ENCODE measurements at regions not wholly inside any gene's neighbourhood (a gene's known extent, or its start where the extent isn't known, plus 50 kb on each side); places are given as distances from the start of the nearest gene placed in this dataset.
"Not testable (repeated sequence)": the region's sequence is repeated elsewhere in the genome, so short reads cannot be mapped to it uniquely, and the experiment has no call there.

DNA sequence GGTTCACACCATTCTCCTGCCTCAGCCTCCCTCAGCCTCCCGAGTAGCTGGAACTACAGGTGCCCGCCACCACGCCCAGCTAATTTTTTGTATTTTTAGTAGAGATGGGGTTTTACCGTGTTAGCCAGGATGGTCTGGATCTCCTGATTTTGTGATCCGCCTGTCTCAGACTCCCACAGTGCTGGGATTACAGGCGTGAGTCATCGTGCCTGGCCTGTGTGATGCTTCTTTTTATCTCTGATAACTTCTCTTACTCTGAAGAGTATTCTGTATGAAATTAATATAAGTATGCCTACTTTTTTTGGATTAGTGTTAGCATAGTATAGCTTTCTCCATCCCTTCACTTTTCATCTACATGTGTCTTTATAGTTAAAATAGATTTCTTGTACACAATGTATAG, 180.8 kb upstream of the GALNT15 start:
- DNase-seq: not testable (repeated sequence)

- not testable (repeated sequence) for DNase-seq
These were observed 178.0 kb upstream of the GALNT15 start for GRCh38 chr3:15996496-15996895.

DNA sequence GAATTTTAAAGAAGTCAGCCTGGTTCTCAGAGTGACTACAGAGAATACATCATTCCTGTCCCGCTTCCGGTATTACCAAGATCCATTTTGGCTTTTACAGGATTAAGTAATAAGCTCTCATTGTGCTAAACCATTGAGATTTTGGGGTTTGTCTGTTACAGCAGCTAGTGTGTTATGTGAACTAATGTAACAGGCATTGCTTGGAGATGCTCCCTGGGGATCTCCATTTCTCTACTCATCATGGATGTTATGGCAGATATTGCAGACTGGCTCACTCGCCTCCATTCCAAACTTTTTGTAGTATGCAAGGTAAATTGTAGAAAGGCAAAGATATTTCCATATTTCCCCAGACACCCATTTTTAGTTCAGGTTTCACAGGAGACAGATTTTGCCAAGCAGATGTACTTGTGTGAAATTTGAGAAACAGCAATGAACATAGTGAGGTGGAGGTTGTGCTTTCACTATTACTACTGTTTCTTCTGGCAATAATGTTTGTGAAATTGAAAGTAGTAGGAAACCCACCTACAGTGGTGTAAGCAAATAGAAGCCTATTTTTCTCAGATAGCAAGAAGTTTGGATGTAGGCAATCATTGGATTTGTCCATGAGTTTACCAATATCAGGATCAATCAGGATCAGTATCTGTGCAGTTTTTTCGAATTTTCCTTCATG, 177.1 kb upstream of the GALNT15 start:
- DNase-seq: no peak

DNA sequence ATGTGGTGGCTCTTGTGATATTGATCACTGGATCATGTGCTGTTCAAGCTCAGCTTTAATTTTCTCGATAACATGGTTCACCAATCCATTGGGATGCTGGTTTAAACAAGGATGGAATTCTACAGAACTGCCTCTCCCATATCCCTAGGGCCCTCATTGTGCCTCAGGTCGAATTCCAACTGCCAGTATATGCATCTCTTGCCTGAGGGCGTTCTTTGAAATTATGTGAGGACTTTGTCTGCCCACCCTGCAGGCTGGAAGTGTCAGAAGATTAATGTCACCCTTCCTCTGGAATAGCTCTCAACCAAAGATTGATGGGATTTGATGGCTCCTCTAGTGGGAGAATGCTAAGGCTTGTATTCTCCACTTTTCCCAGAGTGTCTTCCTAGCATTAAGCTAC, 175.6 kb upstream of the GALNT15 start:
- no peak for DNase-seq

DNA sequence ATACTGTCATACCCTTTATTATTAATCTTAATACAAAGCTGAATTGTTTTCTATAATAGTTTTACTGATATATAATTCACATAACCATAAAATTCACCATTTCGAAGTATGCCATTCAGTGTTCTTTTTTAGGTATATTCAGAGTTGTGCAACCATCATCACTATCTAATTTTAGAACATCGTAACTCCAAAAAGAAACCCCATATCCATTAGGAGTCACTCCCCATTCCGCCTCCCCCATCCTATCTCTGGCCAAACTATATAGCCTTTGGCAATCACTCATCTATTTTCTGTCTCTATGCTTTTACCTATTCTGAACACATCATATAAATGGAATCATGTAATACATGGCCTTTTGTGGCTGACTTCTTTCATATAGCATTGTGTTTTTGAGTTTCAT, 169.7 kb upstream of the GALNT15 start:
- no peak for DNase-seq

DNA sequence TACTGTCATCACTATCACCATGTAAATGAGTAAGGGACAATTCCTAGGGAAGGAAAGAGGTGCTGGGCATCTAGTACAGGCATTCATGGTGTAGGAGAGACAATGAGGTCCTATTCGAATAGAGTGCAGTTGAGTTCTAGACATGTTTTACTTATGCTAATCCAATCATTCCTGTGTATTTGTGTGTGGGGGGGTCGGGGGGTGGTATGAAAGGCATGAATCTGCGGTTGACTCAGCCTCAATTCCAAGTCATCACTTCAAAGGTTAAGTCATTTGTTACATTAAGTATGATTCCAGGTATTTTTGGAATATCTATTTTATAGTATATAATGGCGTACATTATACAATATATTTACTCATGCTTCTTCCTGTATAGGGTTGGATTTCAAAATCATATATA, 163.1 kb upstream of the GALNT15 start:
- DNase-seq: no peak

GRCh38 chr3:16012086-16012485, 162.4 kb upstream of the GALNT15 start:
- DNase-seq: no peak

GRCh38 chr3:16013568-16013967, 160.9 kb upstream of the GALNT15 start:
- no peak for DNase-seq

DNA sequence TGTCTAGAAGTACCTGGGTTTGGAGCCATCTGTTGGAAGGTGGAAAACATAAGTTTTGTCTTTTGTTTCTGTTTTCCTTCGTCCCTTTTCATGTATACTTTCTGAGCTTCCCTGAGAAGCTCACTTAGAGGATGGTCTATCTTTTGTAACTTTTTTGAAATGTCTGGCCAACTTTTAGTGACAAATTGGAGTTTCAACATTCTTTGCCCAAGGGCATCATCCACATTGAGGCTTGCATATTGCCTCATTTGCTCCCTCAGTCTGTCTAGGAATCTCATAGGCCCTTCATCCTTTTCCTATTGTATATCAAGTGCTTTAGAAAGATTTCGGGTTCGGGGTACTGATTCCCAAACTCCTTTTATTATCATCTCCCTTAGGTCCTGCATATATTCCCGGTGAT, 152.7 kb upstream of the GALNT15 start:
- DNase-seq: not testable (repeated sequence)

DNA sequence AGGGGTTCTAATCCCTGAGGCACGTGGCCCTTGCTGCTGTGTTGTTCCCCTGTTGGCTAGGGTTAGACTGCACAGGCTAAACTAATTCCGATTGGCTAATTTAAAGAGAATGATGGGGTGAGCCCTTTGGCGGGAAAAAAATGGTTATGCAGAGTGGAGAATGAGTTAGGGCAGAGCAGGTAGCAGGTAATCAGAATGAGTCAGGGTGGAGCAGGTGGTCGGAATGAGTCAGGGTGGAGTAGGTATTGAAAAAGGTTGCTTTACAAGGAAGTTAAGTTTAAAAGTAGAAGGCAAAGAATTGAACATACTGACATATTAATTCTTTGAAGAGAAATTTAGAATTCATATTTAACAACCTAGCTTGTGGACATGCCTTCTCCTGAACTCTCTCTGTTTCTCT, 150.6 kb upstream of the GALNT15 start:
- not testable (repeated sequence) for DNase-seq

GRCh38 chr3:16024548-16024947, 149.9 kb upstream of the GALNT15 start:
- DNase-seq: no peak

DNA sequence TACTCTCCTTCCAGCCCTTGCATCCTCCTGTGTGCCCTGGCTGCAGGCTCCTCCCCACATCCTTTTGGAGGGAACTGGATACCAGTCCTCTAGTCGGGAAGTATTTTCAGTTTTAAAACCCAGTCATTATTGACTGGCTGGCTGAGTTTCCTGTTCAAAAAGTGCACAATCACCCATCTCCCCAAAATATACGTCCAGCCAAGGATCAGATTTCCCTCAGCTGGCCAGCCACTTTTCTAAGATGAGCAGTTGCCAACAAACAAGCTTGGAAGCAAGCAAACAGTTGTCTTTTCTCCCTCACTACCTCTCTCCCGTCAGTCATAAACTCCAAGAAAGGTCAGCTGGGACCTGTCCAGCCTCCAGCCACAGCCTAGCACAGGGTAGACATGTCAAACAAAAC, 147.7 kb upstream of the GALNT15 start:
- no peak for DNase-seq

DNA sequence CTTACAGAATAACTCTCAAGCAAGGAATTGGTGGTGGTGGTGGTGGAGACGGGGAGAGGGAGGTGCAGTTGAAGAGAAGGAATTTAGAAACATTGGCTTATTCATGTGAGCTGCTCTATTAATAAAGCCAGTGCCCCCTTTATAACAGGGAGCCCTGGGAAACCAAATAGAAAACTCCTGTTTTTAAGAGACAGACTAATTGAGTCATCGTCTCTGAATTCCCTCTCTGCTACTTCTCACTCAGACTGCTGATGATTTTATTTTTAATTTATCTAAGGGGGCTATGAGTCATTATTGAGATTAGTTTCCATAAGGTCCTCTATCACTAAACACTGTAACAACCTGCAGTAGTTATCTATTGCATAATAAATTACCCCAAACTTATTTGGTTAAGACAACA, 145.9 kb upstream of the GALNT15 start:
- DNase-seq: no peak

DNA sequence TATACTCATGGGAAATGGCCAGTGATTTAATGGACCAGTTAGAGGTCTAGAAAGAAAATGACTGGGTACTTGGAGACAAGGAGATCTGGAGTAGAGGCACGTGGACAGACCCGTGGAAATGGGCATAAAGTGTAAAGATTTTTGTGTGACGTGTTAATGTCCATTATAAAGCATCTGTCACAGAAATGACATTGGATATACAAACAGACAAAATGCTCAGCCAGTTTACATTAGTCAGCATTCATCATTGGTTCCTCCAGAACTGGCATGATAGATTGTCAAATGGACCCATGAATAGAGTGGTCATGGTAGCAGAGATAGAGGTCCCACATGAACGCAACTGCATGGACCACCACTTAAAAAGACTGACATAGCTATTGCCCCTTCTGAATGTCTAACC, 144.1 kb upstream of the GALNT15 start:
- no peak for DNase-seq

GRCh38 chr3:16031434-16031833, 143.0 kb upstream of the GALNT15 start:
- no peak for DNase-seq

DNA sequence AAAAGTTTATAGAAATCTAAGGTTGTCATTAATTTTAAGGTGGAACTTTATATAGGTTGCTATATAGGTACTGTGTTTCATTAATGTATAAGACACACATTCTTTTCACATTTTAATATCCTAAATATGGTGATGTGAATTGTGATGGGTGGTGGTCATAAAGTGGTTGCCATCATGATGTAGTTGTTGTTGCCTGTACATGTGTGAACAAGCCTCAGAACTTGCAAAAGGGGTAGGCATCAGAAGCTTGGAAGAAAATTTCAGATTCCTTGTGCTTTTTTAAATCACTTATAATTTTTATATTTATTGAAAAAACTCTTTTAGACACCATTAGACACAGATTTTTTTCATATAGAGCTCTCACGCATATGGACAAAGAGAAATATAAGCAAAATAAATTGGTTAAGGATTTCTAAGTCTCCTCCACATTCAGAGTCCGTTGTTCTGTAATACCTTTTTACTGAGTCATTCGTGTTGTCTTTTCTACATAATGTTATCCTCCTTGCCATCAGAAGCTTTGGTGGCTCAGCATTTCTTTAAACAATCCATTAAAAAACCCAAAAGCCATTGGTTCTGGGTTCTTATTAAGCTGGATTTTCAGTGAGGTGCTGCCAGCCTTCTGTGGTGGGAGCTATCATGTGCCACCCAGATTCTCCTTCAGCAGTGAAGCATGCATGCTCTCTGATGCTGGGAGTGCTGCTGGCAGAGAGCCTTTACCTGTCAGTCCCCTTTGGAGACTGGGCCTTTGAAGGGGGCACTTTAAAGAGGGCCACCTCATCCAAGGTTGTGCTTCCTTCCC, 140.4 kb upstream of the GALNT15 start:
- no peak for DNase-seq

GRCh38 chr3:16040991-16041390, 133.5 kb upstream of the GALNT15 start:
- DNase-seq: no peak

DNA sequence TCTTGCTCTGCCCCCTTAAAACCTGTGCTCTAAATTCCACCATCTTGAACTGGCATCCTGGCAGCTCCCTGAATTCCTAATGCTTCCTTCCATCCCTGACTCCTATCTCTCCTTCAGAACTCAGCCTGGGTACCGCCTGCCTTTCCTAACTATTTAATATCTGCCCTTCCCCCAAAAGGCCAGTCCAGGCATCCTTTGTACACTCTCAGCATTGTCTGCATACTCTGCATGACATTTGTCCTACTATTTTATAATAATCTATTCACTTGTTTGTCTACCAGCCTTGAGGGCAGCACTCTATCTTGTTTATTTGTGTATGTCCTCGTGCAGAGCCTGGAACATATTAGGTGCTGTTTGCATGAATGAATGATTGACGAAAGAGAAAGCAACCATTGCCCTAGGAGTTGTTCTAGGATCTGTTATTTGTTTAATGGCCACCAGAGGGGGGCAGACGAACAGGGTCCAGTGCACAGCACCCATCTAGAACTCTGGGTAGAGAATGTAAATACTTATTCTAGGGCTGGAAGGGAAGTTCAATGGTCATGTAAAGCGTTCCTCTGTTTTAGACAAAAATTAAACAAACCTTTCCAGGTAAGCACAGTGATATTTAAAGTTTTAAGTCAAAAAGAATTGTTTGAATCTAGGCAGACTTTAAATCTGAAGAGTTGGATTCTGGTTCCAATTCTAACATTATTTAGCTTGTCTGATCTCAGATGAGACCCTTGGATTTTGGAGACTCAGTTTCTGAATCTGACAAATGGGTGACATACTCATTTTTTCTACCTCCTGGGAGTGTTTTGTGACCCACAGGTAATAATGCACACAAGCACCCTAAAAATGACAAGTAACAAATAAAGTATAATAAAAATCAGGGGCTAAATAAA, 125.8 kb upstream of the GALNT15 start:
- DNase-seq: peak; percentile 45

- no peak for DNase-seq
These were observed 123.6 kb upstream of the GALNT15 start for GRCh38 chr3:16050641-16051467.

GRCh38 chr3:16051691-16052090, 122.8 kb upstream of the GALNT15 start:
- no peak for DNase-seq

DNA sequence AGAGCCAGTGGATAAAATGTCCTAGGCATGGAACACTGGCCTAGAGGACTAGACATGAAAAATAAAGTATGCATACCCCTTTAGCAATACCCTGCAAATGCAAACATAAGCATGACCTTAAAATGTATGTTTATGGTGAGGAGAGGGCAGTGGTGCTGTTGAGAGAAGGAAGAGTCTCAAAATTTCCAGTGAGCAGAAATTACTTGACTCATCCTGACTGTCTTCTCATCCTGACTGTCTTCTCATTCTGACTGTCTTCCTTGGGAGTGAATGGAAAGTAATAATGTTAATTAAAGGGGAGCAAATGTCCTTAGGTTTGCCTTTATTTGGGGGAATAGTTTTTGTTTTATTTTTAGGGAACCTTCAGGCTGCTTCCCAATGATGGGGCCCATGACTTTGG, 121.5 kb upstream of the GALNT15 start:
- no peak for DNase-seq

DNA sequence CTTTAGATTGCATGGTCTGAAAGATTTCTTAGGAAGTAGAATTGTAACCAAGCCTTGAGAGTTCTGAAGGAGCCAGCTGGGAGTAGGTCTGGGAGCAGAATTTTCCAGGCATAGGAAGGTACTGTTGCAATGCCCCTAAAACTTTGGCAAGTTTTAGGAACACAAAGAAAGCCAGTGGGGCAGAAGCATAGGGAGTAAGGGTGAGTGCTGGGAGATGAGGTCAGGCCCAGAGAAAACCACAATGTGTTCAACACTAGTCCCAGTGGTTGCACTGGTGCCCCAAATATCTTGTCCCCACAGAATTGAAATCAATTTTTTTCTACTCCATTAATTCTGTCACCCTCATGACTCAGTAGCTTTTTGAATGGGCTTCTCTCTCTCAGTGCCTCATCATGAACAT, 120.7 kb upstream of the GALNT15 start:
- DNase-seq: no peak
